Spinal cord (tissue), 9 donors: ENCODE measurements at regions not wholly inside any gene's neighbourhood (a gene's known extent, or its start where the extent isn't known, plus 50 kb on each side); places are given as distances from the start of the nearest gene placed in this dataset.

Experiments
- DNase-seq, 6 donors: peaks; one replicate each; pipeline versions ENCODE4 v3.0.0 to v3.0.0-alpha.2; 2013 to 2015; ENCODE audit warnings: low spot score in 6 of 6, low read depth in 4 of 6
- H3K27ac ChIP-seq: one replicate; pipeline ENCODE4 v1.5.1; 2013; ENCODE audit warnings: low read depth, low read length, control low read depth
- H3K27me3 ChIP-seq: one replicate; pipeline ENCODE4 v1.6.1; 2013; ENCODE audit warnings: low read length; ENCODE audit not compliant: control insufficient read depth, insufficient read depth
- H3K36me3 ChIP-seq: one replicate; pipeline ENCODE4 v1.6.1; 2013; ENCODE audit warnings: low read length; ENCODE audit not compliant: control insufficient read depth, insufficient read depth
- H3K4me1 ChIP-seq: one replicate; pipeline ENCODE4 v1.6.1; 2013; ENCODE audit warnings: low read length; ENCODE audit not compliant: control insufficient read depth, insufficient read depth
- H3K4me3 ChIP-seq: one replicate; pipeline ENCODE4 v1.5.1; 2013; ENCODE audit warnings: low read depth, low read length, control low read depth
- H3K9me3 ChIP-seq: one replicate; pipeline ENCODE4 v1.6.1; 2013; ENCODE audit warnings: low read length; ENCODE audit not compliant: control insufficient read depth, insufficient read depth
- WGBS: methylation state at CpG from one replicate; pipeline ENCODE4 v1.1.5; 2013; ENCODE audit warnings: missing lambda C conversion rate; ENCODE audit not compliant: insufficient coverage; 5-methylcytosine and 5-hydroxymethylcytosine counted together
- donor health status: healthy.

DNA sequence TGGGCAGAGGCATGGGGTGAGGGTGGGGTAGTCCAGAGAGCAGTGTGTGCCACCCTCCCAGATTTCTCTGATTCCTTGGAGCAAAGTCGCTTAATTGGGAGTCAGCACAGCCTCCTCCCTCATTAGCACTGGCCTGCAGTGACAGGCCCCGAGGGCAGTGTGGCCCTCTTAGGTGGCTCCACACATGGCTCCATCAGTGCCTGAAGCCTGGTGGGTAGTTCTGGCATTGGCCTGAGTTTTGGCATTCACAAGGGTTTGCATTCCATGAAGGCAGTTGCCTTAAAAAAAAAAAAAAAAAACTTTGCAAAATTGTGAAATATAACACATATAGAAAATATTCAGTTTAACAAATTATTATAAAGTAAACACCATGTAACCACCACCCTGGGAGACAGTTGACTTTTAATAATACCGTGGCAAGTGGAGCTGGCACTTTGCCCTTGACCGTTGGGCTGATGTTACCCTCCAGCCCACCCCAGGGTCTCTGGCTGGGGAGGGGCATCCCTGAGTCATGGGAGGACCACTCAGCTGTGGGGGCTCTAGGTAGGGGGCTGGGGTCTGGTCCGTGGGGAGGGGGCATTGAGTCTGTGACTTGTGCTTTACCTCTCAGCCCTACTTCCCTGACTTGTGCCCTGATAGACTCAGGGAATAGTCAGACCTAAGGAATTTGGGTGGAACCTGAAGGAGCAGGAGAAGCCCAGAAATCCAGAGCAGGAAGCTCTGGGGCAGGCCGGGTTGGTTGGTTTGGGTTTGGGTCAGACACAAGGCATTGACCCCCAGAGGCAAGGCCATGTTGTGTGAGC lies 51.3 kb upstream of the PITX1 start:
- no peak for DNase-seq
- Histone ChIP-seq H3K27ac (no peak overlapping the region), H3K9me3 (peaks cover 3% of the 10 kb centered on the region), H3K4me3 (no peak overlapping the region), H3K36me3 (no peaks in the 10 kb centered on the region), H3K4me1 (no peaks in the 10 kb centered on the region), H3K27me3 (peaks cover 2% of the 10 kb centered on the region)
- WGBS: 73% methylated on average over 4 of the region's 6 CpGs
